ENCODE measurements at regions not wholly inside any gene's neighbourhood (a gene's known extent, or its start where the extent isn't known, plus 50 kb on each side); places are given as distances from the start of the nearest gene placed in this dataset.

GRCh38 chr22:48662476-48663135 lies 1165.1 kb downstream of the BRD1 start:
- no peak for TF ChIP-seq CTCF (IDR thresholded peaks at IDR 0.05)
- TF ChIP-seq POLR2A (IDR thresholded peaks at IDR 0.05) = no peak

Data from adrenal gland (tissue), 5 donors.